ENCODE measurements at regions not wholly inside any gene's neighbourhood (a gene's known extent, or its start where the extent isn't known, plus 50 kb on each side); places are given as distances from the start of the nearest gene placed in this dataset.

- Histone ChIP-seq H3K9me1 (ENCODE audit: control insufficient read depth, extremely low read depth, insufficient read depth, low read length) (no peaks in the 10 kb centered on the region), H4K20me1 (ENCODE audit: control insufficient read depth, extremely low read depth, insufficient read depth, low read length) (no peaks in the 10 kb centered on the region), H3K27ac (ENCODE audit: control insufficient read depth, insufficient read depth, low read length) (no peak overlapping the region), H3K9me3 (ENCODE audit: control insufficient read depth, low read depth, low read length) (no peaks in the 10 kb centered on the region), H3K36me3 (ENCODE audit: control insufficient read depth in 2 of 2, extremely low read depth in 1 of 2, insufficient read depth in 2 of 2, low read length in 2 of 2) (no peaks in the 10 kb centered on the region), H3K4me3 (ENCODE audit: control insufficient read depth in 2 of 3, extremely low read depth in 1 of 3, insufficient read depth in 2 of 3, low read depth in 1 of 3, low read length in 3 of 3) (no peak overlapping the region), H3K79me2 (ENCODE audit: control insufficient read depth, insufficient read depth, low read length) (no peaks in the 10 kb centered on the region), H3K4me1 (ENCODE audit: control insufficient read depth, extremely low read depth, insufficient read depth, low read length) (peaks cover 12% of the 10 kb centered on the region), H3K9ac (ENCODE audit: control insufficient read depth, extremely low read depth, insufficient read depth, low read length) (no peak overlapping the region), H2AFZ (ENCODE audit: control insufficient read depth, low read length) (no peak overlapping the region), H3K27me3 (ENCODE audit: control insufficient read depth, extremely low read depth, insufficient read depth, low read length) (no peaks in the 10 kb centered on the region), H3K4me2 (ENCODE audit: control insufficient read depth, extremely low read depth, insufficient read depth, low read depth, low read length) (no peak overlapping the region)
- DNase-seq (ENCODE audit: low read depth, low spot score) (no peak), FAIRE-seq (no peak)
- TF ChIP-seq EZH2 (IDR thresholded peaks at IDR 0.05; ENCODE audit: low read length) = no peak
- dilution Hi-C loops (cut with MboI; ENCODE audit: extremely low pct_ligation_motif_present, low sequenced_read_pairs) = no loop called here
Observed at GRCh38 chr19:16005925-16006324, 57.1 kb downstream of the OR10H4 start.

DNA sequence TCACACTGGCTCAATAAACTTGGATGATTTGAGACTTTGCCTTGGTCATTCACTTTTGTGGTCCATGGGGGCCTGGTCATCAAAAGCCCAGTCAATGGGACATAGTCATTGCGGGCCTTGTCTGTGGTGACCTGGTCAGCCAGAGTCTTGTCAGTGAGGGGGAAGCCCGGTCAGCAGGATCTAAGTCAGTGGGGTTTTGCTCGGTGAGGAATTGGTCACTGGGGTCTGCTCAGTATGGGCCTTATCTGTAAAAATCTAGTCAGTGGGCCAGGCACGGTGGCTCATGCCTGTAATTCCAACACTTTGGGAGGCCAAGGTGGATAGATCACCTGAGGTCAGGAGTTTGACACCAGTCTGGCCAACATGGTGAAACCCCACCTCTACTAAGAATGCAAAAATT, 63.7 kb upstream of the TPM4 start:
- Histone ChIP-seq H3K4me3 (ENCODE audit: control insufficient read depth in 2 of 3, extremely low read depth in 1 of 3, insufficient read depth in 2 of 3, low read depth in 1 of 3, low read length in 3 of 3) (no peak overlapping the region), H4K20me1 (ENCODE audit: control insufficient read depth, extremely low read depth, insufficient read depth, low read length) (no peaks in the 10 kb centered on the region), H3K9me3 (ENCODE audit: control insufficient read depth, low read depth, low read length) (no peaks in the 10 kb centered on the region), H3K36me3 (ENCODE audit: control insufficient read depth in 2 of 2, extremely low read depth in 1 of 2, insufficient read depth in 2 of 2, low read length in 2 of 2) (no peaks in the 10 kb centered on the region), H3K4me2 (ENCODE audit: control insufficient read depth, extremely low read depth, insufficient read depth, low read depth, low read length) (no peak overlapping the region), H2AFZ (ENCODE audit: control insufficient read depth, low read length) (no peak overlapping the region), H3K9ac (ENCODE audit: control insufficient read depth, extremely low read depth, insufficient read depth, low read length) (no peak overlapping the region), H3K27me3 (ENCODE audit: control insufficient read depth, extremely low read depth, insufficient read depth, low read length) (no peaks in the 10 kb centered on the region), H3K79me2 (ENCODE audit: control insufficient read depth, insufficient read depth, low read length) (no peaks in the 10 kb centered on the region), H3K9me1 (ENCODE audit: control insufficient read depth, extremely low read depth, insufficient read depth, low read length) (no peaks in the 10 kb centered on the region), H3K27ac (ENCODE audit: control insufficient read depth, insufficient read depth, low read length) (no peak overlapping the region), H3K4me1 (ENCODE audit: control insufficient read depth, extremely low read depth, insufficient read depth, low read length) (no peaks in the 10 kb centered on the region)
- no peak for FAIRE-seq
- TF ChIP-seq EZH2 (IDR thresholded peaks at IDR 0.05; ENCODE audit: low read length) (no peak), CTCF (optimal IDR thresholded peaks at IDR 0.05 in 1 of 3, IDR thresholded peaks at IDR 0.05 in 1 of 3, conservative IDR thresholded peaks at IDR 0.05 in 1 of 3; ENCODE audit: extremely low read depth in 1 of 3, insufficient read depth in 2 of 3, low read length in 3 of 3) (no peak)
- dilution Hi-C loops (cut with MboI; ENCODE audit: extremely low pct_ligation_motif_present, low sequenced_read_pairs) = no loop called here
- no peak for DNase-seq (ENCODE audit: low read depth, low spot score)

DNA sequence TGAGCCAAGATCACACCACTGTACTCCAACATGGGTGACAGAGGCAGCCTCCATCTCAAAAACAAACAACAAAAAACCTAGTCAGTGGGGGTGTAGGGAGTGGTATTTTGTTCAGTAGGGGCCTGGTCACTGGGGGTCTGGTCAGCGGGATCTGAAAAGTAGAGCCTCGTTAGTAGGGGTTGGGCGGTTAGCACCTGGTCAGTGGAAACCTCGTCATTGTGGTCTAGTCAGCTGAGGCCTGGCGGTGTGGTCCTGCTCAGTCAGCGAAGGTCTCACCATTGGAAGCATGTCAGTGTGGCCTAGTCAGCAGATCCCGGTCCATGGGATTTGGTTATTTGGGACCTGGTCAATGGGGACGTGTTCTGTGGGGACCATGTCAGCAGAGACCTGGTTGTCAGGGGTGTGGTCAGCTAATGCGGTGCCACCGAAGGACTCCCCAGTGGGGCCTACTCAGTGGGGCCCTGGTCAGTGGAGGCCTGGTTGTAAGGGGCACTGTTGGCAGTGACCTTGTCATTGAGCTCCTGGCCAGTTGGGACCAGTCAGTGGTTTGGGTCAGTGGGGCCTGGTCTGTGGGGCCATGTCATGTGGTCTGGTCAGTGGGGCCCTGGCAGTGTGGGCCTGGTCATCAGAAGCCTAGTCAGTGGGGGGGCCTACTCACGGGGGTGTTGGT, 63.0 kb upstream of the TPM4 start:
- no peaks in the 10 kb centered on the region for H3K27me3 ChIP-seq (ENCODE audit: control insufficient read depth, extremely low read depth, insufficient read depth, low read length)
- DNase-seq (ENCODE audit: low read depth, low spot score) (no peak), FAIRE-seq (no peak)
- no peak overlapping the region for H3K4me3 ChIP-seq (ENCODE audit: control insufficient read depth in 2 of 3, extremely low read depth in 1 of 3, insufficient read depth in 2 of 3, low read depth in 1 of 3, low read length in 3 of 3)
- H3K36me3 ChIP-seq (ENCODE audit: control insufficient read depth in 2 of 2, extremely low read depth in 1 of 2, insufficient read depth in 2 of 2, low read length in 2 of 2) = no peaks in the 10 kb centered on the region
- dilution Hi-C loops (cut with MboI; ENCODE audit: extremely low pct_ligation_motif_present, low sequenced_read_pairs) = no loop called here
- no peaks in the 10 kb centered on the region for H3K9me3 ChIP-seq (ENCODE audit: control insufficient read depth, low read depth, low read length)
- H3K9me1 ChIP-seq (ENCODE audit: control insufficient read depth, extremely low read depth, insufficient read depth, low read length) = no peaks in the 10 kb centered on the region
- H3K4me2 ChIP-seq (ENCODE audit: control insufficient read depth, extremely low read depth, insufficient read depth, low read depth, low read length) = no peak overlapping the region
- no peaks in the 10 kb centered on the region for H4K20me1 ChIP-seq (ENCODE audit: control insufficient read depth, extremely low read depth, insufficient read depth, low read length)
- no peak overlapping the region for H2AFZ ChIP-seq (ENCODE audit: control insufficient read depth, low read length)
- no peaks in the 10 kb centered on the region for H3K4me1 ChIP-seq (ENCODE audit: control insufficient read depth, extremely low read depth, insufficient read depth, low read length)
- H3K27ac ChIP-seq (ENCODE audit: control insufficient read depth, insufficient read depth, low read length) = no peak overlapping the region
- no peaks in the 10 kb centered on the region for H3K79me2 ChIP-seq (ENCODE audit: control insufficient read depth, insufficient read depth, low read length)
- H3K9ac ChIP-seq (ENCODE audit: control insufficient read depth, extremely low read depth, insufficient read depth, low read length) = no peak overlapping the region
- TF ChIP-seq CTCF (optimal IDR thresholded peaks at IDR 0.05 in 1 of 3, IDR thresholded peaks at IDR 0.05 in 1 of 3, conservative IDR thresholded peaks at IDR 0.05 in 1 of 3; ENCODE audit: extremely low read depth in 1 of 3, insufficient read depth in 2 of 3, low read length in 3 of 3) = no peak
- TF ChIP-seq EZH2 (IDR thresholded peaks at IDR 0.05; ENCODE audit: low read length) = no peak
